Stimulated activated CD8-positive, alpha-beta memory T cell treated with anti-CD3 and anti-CD28 coated beads, Interleukin-4, amount 100 ng/mL, for 24 hours (primary cell): ENCODE measurements at regions not wholly inside any gene's neighbourhood (a gene's known extent, or its start where the extent isn't known, plus 50 kb on each side); places are given as distances from the start of the nearest gene placed in this dataset.

Source experiments
- DNase-seq: peaks from one replicate; pipeline ENCODE4 v3.0.0-alpha.2; 2020; ENCODE audit warnings: low read depth

DNA sequence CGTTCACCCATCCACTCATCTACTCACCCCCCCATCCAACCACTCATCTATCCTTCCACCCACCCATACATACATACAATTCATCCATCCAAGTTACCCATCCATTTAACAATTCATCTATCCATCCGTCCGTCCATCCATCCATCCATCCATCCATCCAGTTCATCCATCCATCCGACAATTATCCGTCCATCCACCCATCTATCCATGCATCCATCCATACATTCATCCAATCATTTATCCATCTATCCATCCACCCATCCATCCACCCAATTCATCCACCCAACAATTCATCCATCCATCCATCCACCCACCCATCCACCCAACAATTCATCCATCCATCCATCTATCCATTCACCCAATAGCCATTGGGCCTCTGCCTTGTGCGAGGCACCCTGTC is 173.2 kb upstream of the MVB12B start:
- no peak for DNase-seq

DNA sequence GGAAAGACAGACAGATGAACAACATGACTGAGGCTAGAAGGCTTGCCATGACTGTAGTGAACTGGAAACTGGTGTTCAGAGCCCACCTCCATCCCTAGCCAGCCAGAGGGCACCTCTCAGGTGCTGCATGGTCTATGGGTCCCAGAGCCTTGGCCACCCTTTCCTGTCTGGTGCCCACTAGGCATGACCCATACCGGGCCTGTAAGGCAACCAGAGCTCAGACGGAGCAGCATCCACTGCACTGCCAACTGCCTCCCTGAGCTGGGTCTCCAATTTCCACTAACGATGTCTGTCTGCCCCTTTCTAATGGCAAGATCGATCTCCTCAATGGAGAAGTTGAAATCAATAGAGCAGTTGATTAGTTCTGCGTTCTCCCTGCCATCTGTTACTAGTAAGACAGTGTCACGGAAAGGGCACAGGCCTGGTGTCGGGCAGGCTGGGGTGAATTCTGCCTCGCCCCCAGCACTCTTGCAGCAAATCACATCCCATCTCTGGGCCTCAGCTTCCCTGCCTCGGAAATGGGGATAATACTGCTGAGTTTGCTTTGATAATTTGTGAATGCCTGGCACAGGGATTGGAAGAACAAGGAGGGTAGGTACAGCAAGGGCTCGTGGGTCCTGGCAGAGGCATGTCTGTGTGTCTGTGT is 172.3 kb upstream of the MVB12B start:
- no peak for DNase-seq

DNA sequence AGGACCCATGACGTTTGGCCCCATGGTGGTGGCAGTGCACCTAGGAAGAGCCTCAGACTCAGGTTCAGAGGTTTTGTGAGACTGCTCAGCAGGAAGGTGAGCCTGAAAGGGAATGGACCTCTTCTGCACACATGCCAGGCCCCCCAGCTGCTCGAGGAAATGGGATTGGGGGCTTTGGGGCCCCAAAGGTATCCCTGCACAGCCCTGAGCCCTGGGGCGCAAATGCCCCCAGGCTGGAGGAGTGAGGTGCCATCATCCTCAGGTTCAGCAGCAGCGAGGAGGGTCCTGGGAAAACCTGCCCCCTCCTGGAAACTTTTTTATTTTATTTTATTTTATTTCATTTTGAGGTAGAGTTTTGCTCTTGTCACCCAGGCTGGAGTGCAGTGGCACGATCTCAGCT is 171.8 kb upstream of the MVB12B start:
- DNase-seq = no peak

DNA sequence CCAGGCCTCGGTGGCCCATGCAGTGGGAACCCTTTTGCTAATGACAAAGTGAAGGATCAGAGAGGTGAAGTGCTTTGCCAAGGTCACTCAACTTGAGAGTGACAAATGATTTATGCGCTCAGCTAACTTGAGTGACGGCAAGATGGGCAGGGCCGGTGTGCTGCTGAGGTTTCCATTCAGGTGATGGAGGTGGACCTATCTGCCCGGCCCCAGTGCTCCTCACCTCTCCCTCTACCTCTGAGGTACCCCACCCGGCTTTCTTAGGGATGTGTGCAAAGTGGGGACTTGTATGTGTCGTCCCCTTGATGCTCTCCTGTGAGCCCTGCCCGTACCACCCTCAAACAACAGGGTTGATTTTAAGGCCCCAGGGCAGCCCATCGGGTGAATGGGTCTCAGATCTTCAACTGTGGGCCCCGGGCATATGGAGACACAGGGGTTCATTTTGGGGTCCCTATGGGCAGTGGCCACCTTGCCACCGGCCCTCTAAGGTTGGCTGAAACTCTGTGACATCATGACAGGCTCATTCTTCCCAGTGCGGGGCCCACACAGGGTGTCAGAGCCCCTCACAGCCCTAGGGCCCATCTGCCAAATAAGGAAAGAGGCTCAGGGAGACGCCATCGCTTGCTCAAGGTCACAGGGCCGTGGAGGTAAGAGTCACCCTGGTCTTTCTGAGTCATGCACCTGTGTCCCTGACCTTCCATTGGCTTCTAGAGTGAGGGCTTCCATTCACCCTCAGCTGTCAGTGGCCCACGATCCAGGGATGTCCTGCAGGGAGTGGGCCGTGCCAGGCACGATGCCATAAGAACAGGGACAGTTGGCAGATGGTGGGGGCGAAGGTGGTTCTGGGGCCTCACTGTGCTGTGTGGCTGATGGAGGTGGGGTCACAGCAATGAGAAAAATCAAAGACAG is 170.6 kb upstream of the MVB12B start:
- no peak for DNase-seq

DNA sequence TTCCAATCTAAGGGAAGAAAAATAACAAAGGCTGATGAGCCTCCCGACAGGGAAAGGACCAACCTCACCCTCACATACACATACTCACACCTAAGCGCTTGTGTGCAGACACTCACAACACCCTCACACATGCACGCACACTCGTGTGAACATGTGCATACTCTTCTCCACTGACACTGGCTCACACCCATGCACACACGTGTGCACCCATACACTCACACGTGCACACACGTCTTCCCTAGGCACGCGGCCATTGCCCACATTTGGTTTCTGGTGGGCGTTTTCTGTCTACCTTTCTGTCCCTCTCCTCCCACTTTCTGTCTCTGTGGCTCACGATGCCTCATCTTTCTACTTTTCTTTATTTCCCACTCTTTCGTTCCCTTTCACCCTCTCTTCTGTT is 169.7 kb upstream of the MVB12B start:
- DNase-seq = no peak

DNA sequence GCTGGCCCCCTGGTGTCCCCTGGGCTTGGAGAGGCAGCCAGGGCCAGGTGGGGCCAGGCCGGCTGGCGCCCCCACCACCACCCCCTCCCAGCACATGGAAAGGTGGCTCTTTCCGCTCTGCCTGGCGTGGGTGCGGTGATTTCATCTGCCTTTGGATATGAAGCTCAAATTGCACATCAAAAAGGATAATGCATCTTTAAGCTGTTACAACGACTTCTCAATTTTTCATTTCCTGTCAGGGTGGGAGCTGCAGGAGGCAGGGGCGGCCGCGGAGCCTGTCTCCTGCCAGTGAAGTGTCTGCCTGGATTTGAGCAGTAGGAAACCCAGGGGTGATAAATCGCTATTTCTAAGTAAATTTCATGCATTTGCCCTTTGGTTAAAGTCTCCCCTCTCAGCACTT is 169.2 kb upstream of the MVB12B start:
- no peak for DNase-seq

DNA sequence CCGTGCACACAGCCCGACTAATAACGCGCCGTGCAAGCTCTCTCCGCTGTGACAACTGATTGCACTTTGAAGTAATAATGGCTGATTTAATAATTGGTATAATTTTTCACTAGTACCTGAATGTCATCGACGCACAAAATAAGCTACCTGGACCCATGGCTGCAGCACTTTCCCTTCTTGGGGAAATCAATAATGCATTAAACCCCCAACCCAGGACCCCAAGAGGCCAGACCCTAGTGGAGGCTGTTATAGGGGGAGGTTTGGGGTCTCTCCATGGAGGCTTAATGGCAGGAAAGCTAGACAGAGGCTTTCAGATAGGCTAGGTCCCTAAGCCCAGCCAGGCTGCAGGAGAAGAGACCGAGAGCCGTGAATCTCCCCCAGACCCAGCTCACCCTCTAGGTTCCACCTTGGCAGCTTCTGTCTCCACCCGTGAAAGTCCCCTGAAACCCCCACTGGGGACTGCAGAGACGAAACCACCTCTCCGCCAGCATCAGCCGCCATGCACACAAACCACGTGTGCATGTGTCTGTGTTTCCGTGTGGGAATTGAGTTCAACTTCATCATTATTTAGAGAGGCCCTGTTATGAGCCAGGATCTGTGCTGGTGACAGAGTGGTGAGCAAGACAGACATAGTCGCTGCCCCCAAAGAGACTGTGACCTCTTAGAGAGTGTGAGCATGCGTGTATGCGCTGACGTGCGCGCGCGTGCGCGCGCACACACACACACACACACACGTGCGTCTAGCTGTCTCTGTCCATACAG is 168.6 kb upstream of the MVB12B start:
- no peak for DNase-seq

DNA sequence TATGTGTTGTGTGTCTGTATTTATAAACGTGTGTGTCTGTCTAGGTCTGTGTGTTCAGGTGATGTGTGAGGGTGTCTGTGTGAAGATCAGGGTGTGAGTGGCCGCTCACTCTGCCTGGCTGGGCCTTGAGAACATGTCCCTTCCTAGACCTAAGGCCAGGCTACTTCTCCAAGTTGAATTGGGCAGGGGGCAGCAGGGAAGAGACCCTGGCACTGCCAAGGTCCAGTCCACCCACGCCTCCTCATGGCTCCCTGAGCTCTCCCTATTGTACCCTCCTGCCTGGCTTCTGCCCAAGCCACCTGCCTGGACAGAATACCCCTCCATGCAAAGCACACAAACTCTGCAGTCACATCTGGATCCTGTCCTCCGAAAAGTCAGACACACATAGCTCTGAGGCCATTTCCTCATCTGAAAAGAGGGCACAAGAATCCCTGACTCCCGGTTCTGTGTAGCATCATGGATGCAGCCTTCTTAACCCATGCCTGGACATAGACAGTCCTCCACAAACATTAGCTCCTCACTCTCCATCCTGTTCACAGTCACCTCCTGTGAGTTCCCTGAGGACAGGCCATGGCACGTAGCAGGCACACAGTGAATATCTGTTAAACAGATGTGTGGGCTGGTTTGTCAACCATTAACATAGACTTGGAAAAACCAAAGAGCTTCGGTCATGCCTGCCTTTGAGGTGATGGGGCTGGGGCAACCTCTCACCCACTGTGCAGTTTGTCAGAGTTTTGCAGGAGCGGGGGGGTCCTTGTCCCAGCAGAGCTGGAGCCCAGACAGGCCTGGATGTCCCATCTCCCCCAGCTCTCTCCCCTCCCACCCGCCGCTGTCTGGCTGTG is 167.8 kb upstream of the MVB12B start:
- DNase-seq = no peak

DNA sequence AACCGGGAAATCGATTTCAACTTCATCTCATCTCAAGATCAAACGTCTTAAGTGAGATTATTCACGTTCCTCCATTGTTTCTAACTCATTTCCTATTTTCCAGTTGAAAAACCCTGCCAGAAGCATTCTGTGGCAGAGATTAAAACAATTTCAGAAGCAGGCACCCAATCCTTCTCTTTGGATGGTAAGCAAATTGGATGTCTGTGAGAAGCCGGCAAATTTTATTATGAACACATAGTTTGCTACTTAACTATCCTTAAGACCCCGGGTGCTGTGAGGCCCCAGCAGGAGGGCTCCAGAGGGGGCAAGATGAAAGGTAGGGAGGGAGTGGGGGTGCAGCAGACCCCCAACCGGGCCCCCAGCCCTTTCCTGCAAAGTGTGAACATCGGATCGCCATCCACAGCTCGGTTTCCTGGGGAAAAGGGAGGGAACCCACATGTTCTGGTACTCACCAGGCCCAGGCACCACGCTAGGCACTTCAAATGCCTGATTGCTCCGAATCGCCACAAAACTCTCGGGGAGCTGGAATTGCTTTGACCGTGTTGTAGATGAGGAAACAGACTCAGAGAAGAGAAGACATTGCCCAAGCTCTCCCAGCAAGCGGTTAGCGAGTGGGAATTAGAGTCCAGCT is 167.1 kb upstream of the MVB12B start:
- DNase-seq = no peak

DNA sequence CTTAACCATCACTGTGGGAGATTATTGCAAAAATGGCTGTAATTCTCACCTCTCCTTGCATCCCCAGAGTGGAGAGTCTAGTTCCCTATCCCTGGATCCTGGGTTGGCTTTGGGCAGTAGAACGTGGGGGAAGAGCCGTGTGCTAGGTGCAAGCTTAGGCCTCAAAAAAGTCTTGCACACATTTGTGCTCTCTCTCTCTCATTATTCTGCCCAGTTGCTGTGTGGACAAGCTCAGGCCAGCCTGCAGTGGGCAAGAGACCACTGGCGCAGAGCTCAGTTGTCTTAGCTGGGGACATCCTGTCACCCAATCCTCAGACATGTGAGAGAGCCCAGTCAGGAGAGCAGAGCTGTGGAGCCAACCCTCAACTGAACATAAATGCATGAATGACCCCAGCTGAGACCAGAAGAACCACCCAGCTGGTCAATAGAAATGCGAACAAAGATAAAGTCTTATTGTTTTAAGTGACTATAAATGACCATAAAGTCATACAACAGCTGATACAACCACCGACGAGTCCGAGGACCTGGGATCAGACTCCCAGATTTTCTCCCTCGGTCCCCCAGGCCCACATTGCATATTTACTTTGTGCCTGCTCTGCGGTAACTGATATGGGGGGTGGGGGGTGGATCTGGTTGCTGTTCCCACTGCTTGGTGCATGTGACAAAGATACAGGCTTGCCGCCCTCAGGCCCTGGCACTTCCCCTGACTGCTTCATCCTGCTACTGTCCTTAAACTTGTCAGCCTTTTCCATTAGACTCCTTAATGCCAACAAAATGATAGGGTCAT is 166.4 kb upstream of the MVB12B start:
- DNase-seq = no peak

DNA sequence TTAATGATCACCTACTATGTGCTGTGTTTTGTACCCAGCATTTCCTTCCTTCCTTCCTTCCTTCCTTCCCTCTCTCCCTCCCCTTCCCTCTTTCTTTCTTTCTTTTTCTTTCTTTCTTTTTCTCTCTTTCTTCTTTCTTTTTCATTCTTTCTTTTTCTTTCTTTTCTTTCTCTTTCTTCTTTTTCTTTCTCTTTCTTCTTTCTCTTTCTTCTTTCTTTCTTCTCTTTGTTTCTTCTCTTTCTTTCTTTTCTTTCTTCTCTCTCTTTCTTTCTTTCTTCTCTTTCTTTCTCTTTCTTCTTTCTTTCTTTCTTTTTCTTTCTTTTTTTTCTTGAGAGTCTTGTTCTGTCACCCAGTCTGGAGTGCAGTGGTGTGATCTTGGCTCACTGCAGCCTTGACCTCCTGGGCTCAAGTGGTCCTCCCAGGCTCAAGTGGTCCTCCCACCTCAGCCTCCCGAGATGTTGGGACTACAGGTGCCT is 165.7 kb upstream of the MVB12B start:
- no peak for DNase-seq

DNA sequence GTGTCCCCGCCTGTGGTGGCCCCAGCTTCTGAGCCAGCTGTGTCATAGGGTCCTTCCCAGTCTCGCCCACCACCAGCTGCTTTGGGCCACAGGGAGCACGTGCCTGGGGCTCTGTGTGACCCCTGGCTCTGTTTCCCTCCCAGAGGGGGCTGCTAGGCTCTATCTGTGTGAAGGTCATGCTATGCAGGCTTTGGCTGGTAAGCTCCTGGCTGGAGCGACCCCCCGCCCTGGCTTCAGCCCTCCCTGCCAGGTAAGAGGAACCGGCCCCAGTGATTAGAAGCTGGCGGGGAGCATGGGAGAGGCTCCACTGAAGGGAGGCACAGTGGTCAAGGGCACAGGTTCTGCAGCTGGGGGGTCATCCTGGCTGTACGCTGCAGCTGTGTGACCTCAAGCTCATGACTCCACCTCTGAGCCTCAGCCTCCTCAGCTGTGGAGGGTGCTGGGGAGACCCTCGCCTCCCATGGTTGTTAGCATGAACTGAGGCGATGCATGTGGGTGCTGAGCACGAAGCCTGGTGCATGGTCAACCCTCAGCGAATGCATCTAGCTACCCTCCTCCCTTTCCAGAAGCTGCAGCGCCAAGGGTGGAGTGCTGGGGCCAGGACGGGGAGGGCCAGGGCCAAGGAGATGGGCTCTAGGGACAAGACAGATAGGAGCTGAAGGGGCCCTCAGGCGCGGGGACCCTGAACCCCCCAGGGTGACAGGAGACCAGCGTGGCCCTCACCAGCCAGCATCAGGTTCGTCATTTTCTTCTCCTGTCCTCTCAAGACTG is 163.8 kb upstream of the MVB12B start:
- no peak for DNase-seq

DNA sequence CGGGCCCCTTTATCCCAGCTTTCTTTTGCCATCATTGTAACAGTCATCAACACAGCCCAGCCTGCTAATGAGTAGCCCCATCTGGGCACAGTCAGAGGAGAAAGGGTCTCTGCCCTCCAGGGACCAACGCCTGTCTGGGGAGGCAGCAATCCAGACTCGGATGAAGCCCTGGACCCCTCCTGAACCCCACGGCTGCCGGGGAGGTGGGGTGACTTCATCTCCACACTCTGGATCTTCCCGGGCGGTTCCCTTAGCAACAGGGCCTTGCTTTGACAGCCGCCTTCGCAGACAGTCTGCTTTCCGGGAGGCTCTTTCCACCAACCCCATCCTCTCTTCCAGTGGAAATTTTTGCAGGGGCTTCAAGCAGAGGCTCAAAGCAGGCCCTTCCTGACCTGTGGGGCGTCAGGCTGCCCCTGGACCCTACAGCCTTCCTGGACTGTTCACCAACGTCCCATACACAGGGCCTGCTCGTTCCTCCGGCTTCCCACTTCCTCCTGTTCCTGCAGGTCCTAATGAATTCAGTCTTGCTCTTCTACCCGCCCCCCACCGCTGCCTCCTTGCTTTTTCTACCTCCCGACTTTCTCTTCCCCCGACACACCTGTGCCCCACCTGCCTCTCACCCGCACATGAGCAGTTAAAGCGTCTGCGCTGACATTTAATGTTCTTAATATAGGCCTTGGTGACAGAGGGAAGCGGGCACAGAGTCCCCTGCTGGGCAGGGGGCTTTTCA is 161.7 kb upstream of the MVB12B start:
- DNase-seq = no peak

DNA sequence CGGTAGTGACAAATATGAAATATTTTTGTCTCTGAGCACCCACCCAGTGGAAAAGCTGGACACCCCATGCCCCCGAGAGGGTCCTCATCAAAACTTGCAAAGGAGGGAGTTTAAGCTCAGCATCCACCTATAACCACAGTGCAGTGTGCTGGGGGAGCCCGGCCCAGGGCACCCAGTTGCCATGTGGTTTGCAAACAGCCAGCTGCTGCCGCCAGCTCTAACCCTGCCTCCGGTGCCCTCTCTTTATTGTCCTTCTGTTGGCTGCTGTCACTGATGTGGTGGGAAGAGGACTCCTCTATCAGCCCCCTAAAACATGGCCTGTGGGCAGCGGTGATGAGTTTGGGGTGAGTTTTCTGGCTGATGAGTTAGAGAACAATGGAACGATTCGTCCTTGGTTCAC is 160.9 kb upstream of the MVB12B start:
- DNase-seq = no peak

DNA sequence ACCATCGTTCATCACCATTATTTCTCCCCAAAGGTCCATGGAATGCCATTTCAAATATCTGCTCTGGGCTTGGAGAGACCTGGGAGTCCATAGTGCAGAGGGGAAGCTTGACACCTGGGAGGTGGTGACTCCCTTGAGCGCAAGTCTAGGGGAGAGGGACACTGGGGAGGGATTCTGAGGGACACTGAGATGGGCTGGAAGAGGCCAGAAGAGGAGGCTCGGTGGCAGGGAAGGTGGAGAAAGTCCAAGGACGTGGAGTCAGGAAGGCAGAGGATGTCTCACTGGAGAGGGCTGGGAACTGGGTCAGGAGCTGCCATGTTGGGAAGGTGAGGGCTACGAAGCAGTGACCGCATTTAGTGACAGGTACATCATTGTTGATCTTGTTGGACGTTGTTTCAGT is 160.3 kb upstream of the MVB12B start:
- no peak for DNase-seq

DNA sequence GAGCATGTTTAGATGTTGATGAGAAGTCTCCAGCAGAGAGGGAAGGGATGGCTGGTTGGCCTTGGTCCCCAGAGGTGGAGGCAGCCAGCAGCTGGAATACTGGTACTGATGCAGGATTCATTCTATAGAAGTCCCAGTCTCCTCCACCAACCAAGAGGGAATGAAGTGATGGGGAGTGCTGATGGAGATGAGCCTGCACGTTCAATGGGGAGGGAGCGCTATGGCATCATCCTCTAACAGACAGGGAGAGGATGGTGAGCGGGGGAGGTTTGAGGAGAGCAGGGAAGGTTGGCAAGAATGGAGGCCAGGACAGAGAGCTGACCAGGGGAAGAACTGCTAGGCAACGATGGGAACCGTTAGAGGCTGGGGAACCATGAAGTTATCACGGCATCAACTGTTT is 159.8 kb upstream of the MVB12B start:
- no peak for DNase-seq

DNA sequence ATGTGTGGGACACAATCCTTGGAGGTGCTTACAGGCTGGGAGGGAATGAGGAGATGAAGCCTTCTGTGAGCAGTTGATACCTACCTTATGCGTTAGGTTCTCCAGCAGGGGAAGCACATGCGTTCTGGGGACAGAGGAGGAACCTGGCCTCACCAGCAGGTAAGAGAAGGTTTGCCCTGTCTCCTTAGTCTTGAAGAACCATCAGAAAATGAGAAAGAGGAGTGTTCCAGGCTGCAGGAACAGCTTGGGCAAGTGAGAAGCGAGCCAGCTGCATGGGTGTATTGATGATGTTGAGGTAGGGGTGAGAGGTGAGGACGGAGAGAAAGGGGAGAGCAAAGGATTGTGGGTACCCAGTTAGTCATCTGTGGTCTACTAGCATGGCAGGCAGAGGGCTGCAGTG is 156.9 kb upstream of the MVB12B start:
- DNase-seq = no peak

DNA sequence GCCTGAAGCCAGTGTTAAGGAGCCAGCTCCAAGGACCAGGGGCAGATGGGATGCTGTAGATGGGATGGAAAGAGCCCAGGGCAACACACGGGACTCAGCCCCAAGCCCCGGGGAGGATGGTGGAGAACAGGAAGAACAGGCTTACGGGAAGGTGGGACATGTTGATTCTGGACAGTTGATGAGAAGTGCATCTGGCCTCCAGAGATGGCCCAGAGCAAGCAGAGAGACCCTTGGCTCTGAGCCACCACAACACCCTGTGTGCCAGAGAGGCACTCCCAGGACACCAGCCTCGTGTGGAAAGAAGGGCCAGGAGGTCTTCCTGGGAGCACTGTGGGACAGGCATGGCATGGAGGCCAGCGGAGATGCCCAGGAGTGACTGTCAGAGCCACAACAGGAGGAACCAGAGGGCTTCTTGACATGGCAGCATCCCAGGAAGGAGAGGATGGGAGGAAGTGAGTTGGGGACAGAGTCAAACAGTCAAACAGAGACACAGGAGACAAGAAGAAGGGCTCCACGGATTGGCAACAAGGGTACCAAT is 156.3 kb upstream of the MVB12B start:
- DNase-seq = no peak

DNA sequence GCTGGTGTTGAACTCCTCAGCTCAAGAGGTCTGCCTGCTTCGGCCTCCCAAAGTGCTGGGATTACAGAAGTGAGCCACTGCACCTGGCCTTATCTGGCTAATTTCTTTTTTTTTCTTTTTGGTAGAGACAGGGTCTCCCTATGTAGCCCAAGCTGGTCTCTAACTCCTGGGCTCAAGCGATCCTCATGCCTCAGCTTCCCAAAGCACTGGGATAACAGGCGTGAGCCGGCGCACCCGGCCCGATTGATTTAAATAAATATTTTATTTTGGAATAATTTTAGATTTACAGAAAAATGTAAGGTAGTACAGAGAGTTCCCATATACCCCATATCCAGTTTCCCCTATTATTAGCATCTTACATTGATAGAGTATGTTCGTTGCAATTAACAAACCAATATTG is 155.0 kb upstream of the MVB12B start:
- no peak for DNase-seq
